B cell (primary cell): ENCODE measurements at regions not wholly inside any gene's neighbourhood (a gene's known extent, or its start where the extent isn't known, plus 50 kb on each side); places are given as distances from the start of the nearest gene placed in this dataset.

Experiments
- ATAC-seq: fragments of 200-7000 bp; cut with Tn5 transposase; one replicate; pipeline ENCODE4 v1.10.0; 2021; ENCODE audit warnings: low read depth, mild to moderate bottlenecking, moderate number of reproducible peaks, moderate library complexity
- CTCF ChIA-PET: fragments of 350-600 bp; sonication (Branson Sonifier 250); formaldehyde crosslinking; loops from one replicate; lab custom pipeline; 2021; ENCODE audit warnings: antibody characterized with exemption, inconsistent platforms; lab: Charles Lee
- POLR2A ChIA-PET: fragments of 350-600 bp; sonication (Branson Sonifier 250); formaldehyde crosslinking; loops from one replicate; lab custom pipeline; 2021; ENCODE audit warnings: antibody characterized with exemption; lab: Charles Lee
- DNase-seq: peaks from one replicate; pipeline ENCODE4 v3.0.0; 2013
- H2AFZ ChIP-seq: 2 replicates; pipeline ENCODE4 v1.6.1; 2012; ENCODE audit warnings: mild to moderate bottlenecking, low read depth, low read length; ENCODE audit not compliant: insufficient read depth, poor library complexity, severe bottlenecking
- H3K27ac ChIP-seq, 2 donors: 1 replicate in 1 of 2; 2 replicates in 1 of 2; pipeline ENCODE4 v1.5.1; 2012 to 2013; ENCODE audit warnings: low read length in 2 of 2, mild to moderate bottlenecking in 2 of 2, moderate library complexity in 1 of 2
- H3K27me3 ChIP-seq, 4 experiments: fragments of 200-600 bp in 1 of 4; sonication (generic) in 1 of 4; replicated peaks in 1 of 4; 1 replicate in 2 of 4; 2 replicates in 2 of 4; pipeline versions ENCODE4 v1.6.1 to v1.7.0; 2013 to 2016; ENCODE audit warnings: low read length in 3 of 4, mild to moderate bottlenecking in 2 of 4, mixed read lengths in 1 of 4, moderate library complexity in 1 of 4; ENCODE audit not compliant: insufficient read depth in 4 of 4, control insufficient read depth in 3 of 4; ENCODE audit errors: control extremely low read depth in 1 of 4
- H3K36me3 ChIP-seq, 2 experiments: replicated peaks in 1 of 2; 1 replicate in 1 of 2; 2 replicates in 1 of 2; pipeline versions ENCODE4 v1.6.1 to v1.7.1; 2013; ENCODE audit warnings: low read length in 1 of 2; ENCODE audit not compliant: insufficient read depth in 2 of 2, control insufficient read depth in 1 of 2; ENCODE audit errors: control extremely low read depth in 1 of 2, extremely low read depth in 1 of 2
- H3K4me1 ChIP-seq, 2 donors: fragments of 200-600 bp in 1 of 2; sonication (generic) in 1 of 2; 1 replicate in 1 of 2; 2 replicates in 1 of 2; pipeline versions ENCODE4 v1.5.1 to v1.6.1; 2013 to 2017; ENCODE audit warnings: low read length in 2 of 2; ENCODE audit not compliant: control insufficient read depth in 2 of 2, insufficient read depth in 2 of 2
- H3K4me2 ChIP-seq: replicated peaks from 2 replicates; pipeline ENCODE3; 2012; ENCODE audit warnings: mild to moderate bottlenecking, low read depth, low read length; ENCODE audit not compliant: poor library complexity, severe bottlenecking
- H3K4me3 ChIP-seq, 5 experiments: fragments of 200-600 bp in 1 of 5; sonication (generic) in 1 of 5; 1 replicate in 3 of 5; 2 replicates in 2 of 5; pipeline versions ENCODE4 v1.5.1 to v1.7.0; 2011 to 2016; ENCODE audit warnings: low read length in 4 of 5, mild to moderate bottlenecking in 4 of 5, low read depth in 2 of 5, control low read depth in 1 of 5, moderate library complexity in 1 of 5; ENCODE audit not compliant: insufficient read depth in 1 of 5; ENCODE audit errors: control extremely low read depth in 1 of 5, extremely low read depth in 1 of 5
- H3K79me2 ChIP-seq: fragments of 200-600 bp; sonication (generic); one replicate; pipeline ENCODE4 v1.6.0; 2016; ENCODE audit warnings: low read length; ENCODE audit not compliant: control insufficient read depth, insufficient read depth
- H3K9ac ChIP-seq: fragments of 200-600 bp; sonication (generic); 2 replicates; pipeline ENCODE4 v1.6.1; 2017; ENCODE audit warnings: mild to moderate bottlenecking, low read length, moderate library complexity
- H3K9me3 ChIP-seq, 3 donors: one replicate each; pipeline versions ENCODE4 v1.6.1 to v1.7.1; 2013; ENCODE audit warnings: low read length in 2 of 3; ENCODE audit not compliant: control insufficient read depth in 2 of 3, insufficient read depth in 1 of 3; ENCODE audit errors: control extremely low read depth in 1 of 3
- H4K20me1 ChIP-seq: 2 replicates; pipeline ENCODE4 v1.6.0; 2012; ENCODE audit warnings: mild to moderate bottlenecking, low read length; ENCODE audit not compliant: insufficient read depth, control insufficient read depth, poor library complexity, severe bottlenecking
- H3K27ac Mint-ChIP-seq: one replicate; pipeline ENCODE4 v1.8.0; 2021; ENCODE audit warnings: mixed read lengths
- H3K27me3 Mint-ChIP-seq: one replicate; pipeline ENCODE4 v1.8.0; 2021; ENCODE audit warnings: mixed read lengths
- H3K4me1 Mint-ChIP-seq: one replicate; pipeline ENCODE4 v1.8.0; 2021; ENCODE audit warnings: mixed read lengths
- H3K4me3 Mint-ChIP-seq: one replicate; pipeline ENCODE4 v1.8.0; 2021; ENCODE audit warnings: mixed read lengths
- H3K9me3 Mint-ChIP-seq: one replicate; pipeline ENCODE4 v1.8.0; 2022; ENCODE audit warnings: mixed read lengths; ENCODE audit not compliant: insufficient read depth
- CTCF ChIP-seq: fragments of 200-600 bp; IDR thresholded peaks from one replicate; pipeline ENCODE4 v1.8.0; 2022; ENCODE audit warnings: antibody characterized with exemption, mild to moderate bottlenecking
- EZH2 ChIP-seq: IDR thresholded peaks from 2 replicates; pipeline ENCODE4 v1.6.1; 2012; ENCODE audit warnings: borderline replicate concordance, low read depth, mild to moderate bottlenecking, moderate library complexity, low read length; ENCODE audit not compliant: insufficient read depth, poor library complexity, severe bottlenecking
- WGBS: methylation state at CpG from one replicate; pipeline ENCODE4 v1.1.5; 2013; ENCODE audit warnings: missing lambda C conversion rate; ENCODE audit not compliant: insufficient coverage; 5-methylcytosine and 5-hydroxymethylcytosine counted together
- intact Hi-C: fragments of 100-400 bp; cut with micrococcal nuclease; formaldehyde crosslinking; loops from one replicate; pipeline ENCODE4 v1.10.0; 2022

- intact Hi-C loops, result no loop called here
- no peak for DNase-seq
- POLR2A ChIA-PET, result no interaction called here
- H3K9ac ChIP-seq, result no peak overlapping the region
- no peak overlapping the region for H2AFZ ChIP-seq
- no peaks in the 10 kb centered on the region for H3K9me3 ChIP-seq
- H3K4me3 ChIP-seq, result no peak overlapping the region
- no peaks in the 10 kb centered on the region for H3K9me3 Mint-ChIP-seq
- ATAC-seq, result no peak
- H3K4me3 Mint-ChIP-seq, result no peak overlapping the region
- no peaks in the 10 kb centered on the region for H3K79me2 ChIP-seq
- no peaks in the 10 kb centered on the region for H3K36me3 ChIP-seq
- 86% methylated on average over 2 of the region's 3 CpGs for WGBS
- peaks cover 26 to 34% of the 10 kb centered on the region in 2 donors for H3K4me1 ChIP-seq
- H3K4me2 ChIP-seq, result no peak overlapping the region
- no peaks in the 10 kb centered on the region for H3K27me3 Mint-ChIP-seq
- H3K27me3 ChIP-seq, result no peaks in the 10 kb centered on the region
- no peak overlapping the region for H3K27ac Mint-ChIP-seq
- no peak for TF ChIP-seq CTCF
- TF ChIP-seq EZH2, result no peak
- CTCF ChIA-PET, result no interaction called here
- no peaks in the 10 kb centered on the region for H4K20me1 ChIP-seq
- no peak overlapping the region for H3K27ac ChIP-seq
- peaks cover 42% of the 10 kb centered on the region for H3K4me1 Mint-ChIP-seq
Observed at GRCh38 chr1:58859769-58860485, 76.1 kb upstream of the JUN start.

GRCh38 chr1:58861076-58861475 lies 77.2 kb upstream of the JUN start:
- ATAC-seq (no peak), DNase-seq (no peak)
- peaks cover 22 to 30% of the 10 kb centered on the region in 2 donors for H3K4me1 ChIP-seq
- Mint-ChIP-seq H3K9me3 (no peaks in the 10 kb centered on the region), H3K27ac (no peak overlapping the region), H3K4me1 (peaks cover 34% of the 10 kb centered on the region), H3K4me3 (no peak overlapping the region), H3K27me3 (no peaks in the 10 kb centered on the region)
- H3K9ac ChIP-seq, result no peak overlapping the region
- intact Hi-C loops, result no loop called here
- no peaks in the 10 kb centered on the region for H4K20me1 ChIP-seq
- WGBS, result 94% methylated on average over 1 of the region's 1 CpG
- no peaks in the 10 kb centered on the region for H3K36me3 ChIP-seq
- H3K27ac ChIP-seq, result no peak overlapping the region
- POLR2A ChIA-PET, result no interaction called here
- no peak overlapping the region for H2AFZ ChIP-seq
- H3K4me2 ChIP-seq, result no peak overlapping the region
- H3K9me3 ChIP-seq, result no peaks in the 10 kb centered on the region
- H3K27me3 ChIP-seq, result no peaks in the 10 kb centered on the region
- CTCF ChIA-PET, result no interaction called here
- no peaks in the 10 kb centered on the region for H3K79me2 ChIP-seq
- H3K4me3 ChIP-seq, result no peak overlapping the region
- TF ChIP-seq EZH2, result no peak
- TF ChIP-seq CTCF, result no peak
